PC-3 (cell line): ENCODE measurements at regions not wholly inside any gene's neighbourhood (a gene's known extent, or its start where the extent isn't known, plus 50 kb on each side); places are given as distances from the start of the nearest gene placed in this dataset.

ENCODE experiments used
- CTCF ChIP-seq: fragments of 300-600 bp; sonication (generic); conservative IDR thresholded peaks from 2 replicates; pipeline ENCODE4 v1.5.1; 2017; ENCODE audit warnings: antibody characterized with exemption, low read depth, mild to moderate bottlenecking, low read length
- EZH2 ChIP-seq: fragments of 300-600 bp; sonication (generic); IDR thresholded peaks from one replicate; pipeline ENCODE4 v1.6.1; 2017; ENCODE audit warnings: antibody characterized with exemption, mild to moderate bottlenecking, low read length; ENCODE audit not compliant: unreplicated experiment
- EZH2phosphoT487 ChIP-seq: fragments of 300-600 bp; sonication (generic); IDR thresholded peaks from 2 replicates; pipeline ENCODE4 v1.6.1; 2018; ENCODE audit warnings: mild to moderate bottlenecking, antibody characterized with exemption, low read length, borderline replicate concordance

GRCh38 chr5:159566832-159567231 lies 236.5 kb upstream of the IL12B start:
- TF ChIP-seq CTCF (no peak), EZH2phosphoT487 (no peak), EZH2 (no peak)
